ENCODE measurements at regions not wholly inside any gene's neighbourhood (a gene's known extent, or its start where the extent isn't known, plus 50 kb on each side); places are given as distances from the start of the nearest gene placed in this dataset.

- no peaks in the 10 kb centered on the region for H3K27me3 ChIP-seq (ENCODE audit: low read length)
- H3F3A ChIP-seq (ENCODE audit: low read length, unreplicated experiment): no peaks in the 10 kb centered on the region
- ATAC-seq (no peak), DNase-seq (no peak)
- H3K4me2 ChIP-seq (ENCODE audit: low read length): no peak overlapping the region
- H3K27ac ChIP-seq (ENCODE audit: low read length): no peak overlapping the region
- no peaks in the 10 kb centered on the region for H4K20me1 ChIP-seq (ENCODE audit: low read length)
- H3K9me2 ChIP-seq (replicated peaks; ENCODE audit: low read length): no peaks in the 10 kb centered on the region
- ChIA-PET CTCF (no interaction called here), POLR2A (ENCODE audit: unreplicated experiment) (no interaction called here)
- intact Hi-C loops (cut with micrococcal nuclease): no loop called here
- H3K9ac ChIP-seq (ENCODE audit: low read length): no peak overlapping the region
- BruUV-seq (replicated peaks): no TSS peak
- no peaks in the 10 kb centered on the region for H3K36me3 ChIP-seq (ENCODE audit: low read depth, low read length)
- no peak for TF ChIP-seq CTCF (conservative IDR thresholded peaks at IDR 0.05; ENCODE audit: low read depth, low read length)
- TF ChIP-seq EZH2 (IDR thresholded peaks at IDR 0.05; ENCODE audit: low read length, unreplicated experiment): no peak
- TF ChIP-seq EZH2phosphoT487 (IDR thresholded peaks at IDR 0.05; ENCODE audit: borderline replicate concordance, low read length): no peak
- H2AFZ ChIP-seq (ENCODE audit: low read length): no peak overlapping the region
- no peaks in the 10 kb centered on the region for H3K9me3 ChIP-seq (ENCODE audit: low read length)
- no peaks in the 10 kb centered on the region for H3K79me2 ChIP-seq (ENCODE audit: low read length)
- H3K4me3 ChIP-seq (ENCODE audit: low read length): no peak overlapping the region
- no peaks in the 10 kb centered on the region for H3K4me1 ChIP-seq (ENCODE audit: insufficient read depth, low read length)
Measured at GRCh38 chr1:239636347-239636746, 250.0 kb downstream of the CHRM3 start.

GRCh38 chr1:239644604-239645003 lies 258.2 kb downstream of the CHRM3 start:
- Histone ChIP-seq H3K4me3 (ENCODE audit: low read length) (no peak overlapping the region), H3K79me2 (ENCODE audit: low read length) (no peaks in the 10 kb centered on the region), H3F3A (ENCODE audit: low read length, unreplicated experiment) (no peaks in the 10 kb centered on the region), H3K27ac (ENCODE audit: low read length) (no peak overlapping the region), H4K20me1 (ENCODE audit: low read length) (no peaks in the 10 kb centered on the region), H3K4me1 (ENCODE audit: insufficient read depth, low read length) (no peaks in the 10 kb centered on the region), H3K9me2 (replicated peaks; ENCODE audit: low read length) (no peaks in the 10 kb centered on the region), H3K9me3 (ENCODE audit: low read length) (no peaks in the 10 kb centered on the region), H3K36me3 (ENCODE audit: low read depth, low read length) (no peaks in the 10 kb centered on the region), H3K9ac (ENCODE audit: low read length) (no peak overlapping the region), H2AFZ (ENCODE audit: low read length) (no peak overlapping the region), H3K27me3 (ENCODE audit: low read length) (no peaks in the 10 kb centered on the region), H3K4me2 (ENCODE audit: low read length) (no peak overlapping the region)
- intact Hi-C loops (cut with micrococcal nuclease): no loop called here
- DNase-seq (no peak), ATAC-seq (no peak)
- TF ChIP-seq EZH2 (IDR thresholded peaks at IDR 0.05; ENCODE audit: low read length, unreplicated experiment) (no peak), EZH2phosphoT487 (IDR thresholded peaks at IDR 0.05; ENCODE audit: borderline replicate concordance, low read length) (no peak), CTCF (conservative IDR thresholded peaks at IDR 0.05; ENCODE audit: low read depth, low read length) (no peak)
- ChIA-PET CTCF (no interaction called here), POLR2A (ENCODE audit: unreplicated experiment) (no interaction called here)
- BruUV-seq (replicated peaks): no TSS peak

- Histone ChIP-seq H3K4me1 (ENCODE audit: insufficient read depth, low read length) (no peaks in the 10 kb centered on the region), H3K27ac (ENCODE audit: low read length) (no peak overlapping the region), H3K27me3 (ENCODE audit: low read length) (no peaks in the 10 kb centered on the region), H3K9ac (ENCODE audit: low read length) (no peak overlapping the region), H3K9me3 (ENCODE audit: low read length) (no peaks in the 10 kb centered on the region), H3K4me3 (ENCODE audit: low read length) (no peak overlapping the region), H3F3A (ENCODE audit: low read length, unreplicated experiment) (no peaks in the 10 kb centered on the region), H4K20me1 (ENCODE audit: low read length) (no peaks in the 10 kb centered on the region), H3K36me3 (ENCODE audit: low read depth, low read length) (no peaks in the 10 kb centered on the region), H2AFZ (ENCODE audit: low read length) (no peak overlapping the region), H3K4me2 (ENCODE audit: low read length) (no peak overlapping the region), H3K79me2 (ENCODE audit: low read length) (no peaks in the 10 kb centered on the region), H3K9me2 (replicated peaks; ENCODE audit: low read length) (no peaks in the 10 kb centered on the region)
- TF ChIP-seq EZH2phosphoT487 (IDR thresholded peaks at IDR 0.05; ENCODE audit: borderline replicate concordance, low read length) (no peak), CTCF (conservative IDR thresholded peaks at IDR 0.05; ENCODE audit: low read depth, low read length) (no peak), EZH2 (IDR thresholded peaks at IDR 0.05; ENCODE audit: low read length, unreplicated experiment) (no peak)
- POLR2A ChIA-PET (ENCODE audit: unreplicated experiment): interaction anchor here (0.6 kb wide), 1 partner anchor 27 kb away, joined by 7 read pairs; no protein-coding TSS in a partner anchor
- BruUV-seq (replicated peaks): no TSS peak
- intact Hi-C loops (cut with micrococcal nuclease): no loop called here
- CTCF ChIA-PET: no interaction called here
- no peak for ATAC-seq
- no peak for DNase-seq
Measured at GRCh38 chr1:239647045-239647444, 260.7 kb downstream of the CHRM3 start.

All from PC-3 (cell line).